ENCODE measurements at regions not wholly inside any gene's neighbourhood (a gene's known extent, or its start where the extent isn't known, plus 50 kb on each side); places are given as distances from the start of the nearest gene placed in this dataset.
"Not testable (repeated sequence)": the region's sequence is repeated elsewhere in the genome, so short reads cannot be mapped to it uniquely, and the experiment has no call there.

DNA sequence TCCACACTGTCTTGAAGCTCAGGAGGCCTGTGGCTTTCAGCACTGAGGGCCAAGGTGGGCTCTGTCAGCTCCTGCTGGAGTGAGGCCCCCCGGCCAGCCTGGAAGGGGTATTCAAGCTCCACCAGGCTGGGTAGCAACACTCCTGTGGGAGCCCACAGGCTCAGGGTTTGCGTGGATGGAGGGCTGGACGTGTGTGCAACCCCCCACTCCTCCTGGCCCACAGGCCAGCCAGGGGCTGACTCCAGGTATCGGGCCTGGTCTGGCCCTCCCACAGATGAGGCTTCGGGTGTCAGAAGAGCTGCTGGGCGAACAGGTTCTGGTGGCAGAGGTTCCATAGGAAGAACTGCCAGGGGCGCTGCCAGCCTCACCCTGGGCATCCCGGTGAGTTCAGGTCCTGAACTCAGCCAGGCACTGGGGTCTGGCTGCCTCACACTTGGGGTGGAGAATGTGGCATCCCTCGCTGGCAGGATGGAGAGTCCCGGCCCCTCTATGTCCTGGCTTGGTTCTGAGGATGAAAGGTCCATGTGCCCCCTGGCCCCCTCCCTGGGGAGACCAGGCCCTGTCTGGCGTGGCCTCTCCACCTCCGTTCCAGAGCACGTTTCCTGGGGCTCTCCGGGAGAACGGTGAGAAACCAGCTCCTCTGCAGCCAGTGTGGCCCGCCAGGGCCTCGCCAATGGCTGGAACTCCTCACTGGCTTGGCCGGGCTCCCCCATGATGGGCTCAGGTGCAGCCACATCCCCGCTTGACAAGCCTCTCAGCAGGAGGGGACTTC is 64.6 kb upstream of the TARDBP start:
- Mint-ChIP-seq H3K36me3 (no peaks in the 10 kb centered on the region), H3K27ac (no peak overlapping the region), H3K9me3 (no peaks in the 10 kb centered on the region), H3K4me1 (peaks cover 10% of the 10 kb centered on the region), H3K4me3 (no peak overlapping the region)
- ATAC-seq (no peak), DNase-seq (ENCODE audit: low spot score in 2 of 2) (no peak)

GRCh38 chr1:10948463-10948775 is 64.0 kb upstream of the TARDBP start:
- no peak for ATAC-seq
- Mint-ChIP-seq H3K27ac (no peak overlapping the region), H3K4me1 (peaks cover 10% of the 10 kb centered on the region), H3K9me3 (no peaks in the 10 kb centered on the region), H3K4me3 (no peak overlapping the region), H3K36me3 (no peaks in the 10 kb centered on the region)
- DNase-seq (ENCODE audit: low spot score in 2 of 2), result no peak

DNA sequence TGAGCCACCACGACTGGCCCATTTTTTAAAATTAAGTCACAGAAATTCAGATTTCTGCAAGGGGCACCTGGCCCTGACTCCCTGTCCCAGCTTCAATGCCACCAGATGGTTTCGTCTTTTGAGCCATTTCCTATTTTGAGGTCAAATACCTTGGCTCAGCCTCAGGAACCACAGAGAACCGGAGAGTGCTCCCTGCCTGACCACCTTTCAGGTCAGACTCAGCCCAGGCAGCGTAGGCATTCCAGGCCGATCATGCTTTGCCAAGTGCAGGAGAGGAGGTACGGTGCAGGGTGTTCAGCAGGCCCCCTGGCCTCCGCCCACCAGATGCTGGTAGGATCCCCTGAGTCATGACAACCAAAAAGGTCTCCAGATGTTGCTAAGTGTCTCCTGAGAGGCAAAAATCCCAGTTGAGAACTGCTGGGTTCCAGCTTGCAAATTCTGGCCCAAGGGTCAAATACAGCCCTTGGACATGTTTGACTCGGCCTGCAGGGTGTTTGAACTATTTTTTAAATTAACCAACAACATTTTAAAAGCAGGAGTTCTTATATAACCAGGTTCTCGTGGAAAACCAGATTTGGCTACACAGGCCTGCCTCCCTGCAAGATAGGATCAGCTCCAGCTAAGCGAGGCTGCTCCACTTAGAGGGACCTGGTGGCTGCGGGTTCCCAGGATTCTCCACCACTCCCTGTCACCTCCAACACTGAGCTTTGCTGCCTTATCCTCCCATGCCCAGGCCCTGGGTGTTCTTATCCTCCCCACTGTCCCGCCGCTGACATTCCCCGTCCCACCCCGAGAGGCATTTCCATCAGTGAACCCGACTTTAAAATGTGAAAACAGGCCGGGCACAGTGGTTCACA is 61.9 kb upstream of the TARDBP start:
- DNase-seq (ENCODE audit: low spot score in 2 of 2) (no peak), ATAC-seq (no peak)
- no peaks in the 10 kb centered on the region for H3K36me3 Mint-ChIP-seq
- H3K27ac Mint-ChIP-seq, result no peak overlapping the region
- H3K9me3 Mint-ChIP-seq, result no peaks in the 10 kb centered on the region
- H3K4me1 Mint-ChIP-seq, result no peaks in the 10 kb centered on the region
- no peak overlapping the region for H3K4me3 Mint-ChIP-seq

DNA sequence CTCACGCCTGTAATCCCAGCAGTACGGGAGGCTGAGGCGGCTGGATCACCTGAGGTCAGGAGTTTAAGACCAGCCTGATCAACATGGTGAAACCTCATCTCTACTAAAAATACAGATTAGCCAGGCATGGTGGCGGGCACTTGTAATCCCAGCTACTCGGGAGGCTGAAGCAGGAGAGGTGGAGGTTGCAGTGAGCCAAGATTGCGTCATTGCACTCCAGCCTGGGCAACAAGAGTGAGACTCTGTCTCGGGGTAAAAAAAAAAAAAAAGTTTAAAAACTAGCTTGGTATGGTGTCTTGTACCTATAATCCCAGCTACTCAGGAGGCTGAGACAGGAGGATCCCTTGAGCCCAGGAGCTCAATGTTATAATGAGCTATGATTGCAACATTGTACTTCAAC is 61.2 kb upstream of the TARDBP start:
- H3K9me3 Mint-ChIP-seq; H3K4me3 Mint-ChIP-seq; H3K4me1 Mint-ChIP-seq; H3K36me3 Mint-ChIP-seq; DNase-seq (ENCODE audit: low spot score in 2 of 2); H3K27ac Mint-ChIP-seq; ATAC-seq: not testable (repeated sequence)

GRCh38 chr1:10951961-10952360 is 60.5 kb upstream of the TARDBP start:
- DNase-seq (ENCODE audit: low spot score in 2 of 2) (no peak), ATAC-seq (no peak)
- Mint-ChIP-seq H3K4me1 (no peaks in the 10 kb centered on the region), H3K4me3 (no peak overlapping the region), H3K36me3 (no peaks in the 10 kb centered on the region), H3K9me3 (no peaks in the 10 kb centered on the region), H3K27ac (no peak overlapping the region)

- DNase-seq (ENCODE audit: low spot score in 2 of 2) (no peak), ATAC-seq (no peak)
- H3K27ac Mint-ChIP-seq, result no peak overlapping the region
- no peaks in the 10 kb centered on the region for H3K36me3 Mint-ChIP-seq
- H3K9me3 Mint-ChIP-seq, result no peaks in the 10 kb centered on the region
- no peaks in the 10 kb centered on the region for H3K4me1 Mint-ChIP-seq
- H3K4me3 Mint-ChIP-seq, result no peak overlapping the region
Measured at GRCh38 chr1:10953505-10954193, 58.8 kb upstream of the TARDBP start.

DNA sequence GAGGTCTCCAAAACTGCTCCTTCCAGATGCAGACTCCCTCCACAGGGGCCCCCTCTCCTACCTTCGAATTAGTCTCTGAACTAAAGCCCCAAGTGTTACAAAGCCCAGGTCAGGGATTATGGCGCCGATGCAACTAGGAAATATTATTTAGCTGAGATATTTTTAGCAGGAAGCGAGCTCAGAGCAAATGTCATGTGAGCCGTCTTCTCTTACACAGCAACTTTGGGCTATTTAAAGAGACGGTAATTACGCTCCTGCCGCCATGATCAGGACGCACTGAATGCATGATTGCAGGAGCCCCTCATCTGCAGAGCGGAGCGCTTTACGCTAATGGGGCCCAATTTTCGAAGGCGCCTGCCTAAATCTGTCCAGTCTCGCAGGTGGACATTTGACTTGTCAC is 55.3 kb upstream of the TARDBP start:
- no peaks in the 10 kb centered on the region for H3K9me3 Mint-ChIP-seq
- no peaks in the 10 kb centered on the region for H3K36me3 Mint-ChIP-seq
- no peaks in the 10 kb centered on the region for H3K4me1 Mint-ChIP-seq
- DNase-seq (ENCODE audit: low spot score in 2 of 2), result no peak
- no peak for ATAC-seq
- H3K27ac Mint-ChIP-seq, result no peak overlapping the region
- no peak overlapping the region for H3K4me3 Mint-ChIP-seq

- no peak overlapping the region for H3K4me3 Mint-ChIP-seq
- ATAC-seq, result no peak
- no peaks in the 10 kb centered on the region for H3K36me3 Mint-ChIP-seq
- H3K27ac Mint-ChIP-seq, result no peak overlapping the region
- H3K9me3 Mint-ChIP-seq, result no peaks in the 10 kb centered on the region
- DNase-seq (ENCODE audit: low spot score in 2 of 2), result no peak
- no peaks in the 10 kb centered on the region for H3K4me1 Mint-ChIP-seq
Measured at GRCh38 chr1:10958614-10959013, 53.8 kb upstream of the TARDBP start.

GRCh38 chr1:10960411-10961299 is 51.8 kb upstream of the TARDBP start:
- H3K9me3 Mint-ChIP-seq, result no peaks in the 10 kb centered on the region
- H3K36me3 Mint-ChIP-seq, result peaks cover 5% of the 10 kb centered on the region
- no peak overlapping the region for H3K4me3 Mint-ChIP-seq
- ATAC-seq (peak; percentile 79), DNase-seq (ENCODE audit: low spot score in 2 of 2) (peak; percentile 77 to 91)
- H3K4me1 Mint-ChIP-seq, result peaks cover 7% of the 10 kb centered on the region
- H3K27ac Mint-ChIP-seq, result no peak overlapping the region

DNA sequence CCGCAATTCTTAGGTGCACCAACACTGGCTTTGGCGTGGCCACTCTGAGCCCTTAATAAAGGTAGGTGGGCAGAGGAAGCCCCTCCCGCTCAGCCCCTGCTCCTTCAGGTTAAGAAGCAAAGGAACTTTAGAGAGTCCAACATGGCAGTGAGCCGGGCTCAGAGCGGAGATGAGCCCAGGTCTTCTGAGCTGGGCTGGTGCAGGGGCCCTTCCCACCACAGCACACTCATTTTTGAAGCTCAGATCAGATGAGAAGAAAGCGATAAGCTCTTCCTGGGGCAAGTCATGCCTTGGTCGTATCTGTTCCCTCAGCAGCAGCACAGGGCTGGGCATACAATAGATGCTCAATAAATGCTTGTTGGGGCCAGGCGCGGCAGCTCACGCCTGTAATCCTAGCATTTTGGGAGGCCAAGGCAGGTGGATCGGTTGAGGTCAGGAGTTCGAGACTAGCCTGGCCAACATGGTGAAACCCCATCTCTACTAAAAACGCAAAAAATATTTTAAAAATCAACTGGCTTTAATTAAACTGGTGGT is 51.1 kb upstream of the TARDBP start:
- H3K9me3 Mint-ChIP-seq, result no peaks in the 10 kb centered on the region
- H3K4me1 Mint-ChIP-seq, result peaks cover 7% of the 10 kb centered on the region
- H3K27ac Mint-ChIP-seq, result no peak overlapping the region
- DNase-seq (ENCODE audit: low spot score in 2 of 2), result no peak
- ATAC-seq, result peak; percentile 22
- H3K4me3 Mint-ChIP-seq, result no peak overlapping the region
- peaks cover 5% of the 10 kb centered on the region for H3K36me3 Mint-ChIP-seq

DNA sequence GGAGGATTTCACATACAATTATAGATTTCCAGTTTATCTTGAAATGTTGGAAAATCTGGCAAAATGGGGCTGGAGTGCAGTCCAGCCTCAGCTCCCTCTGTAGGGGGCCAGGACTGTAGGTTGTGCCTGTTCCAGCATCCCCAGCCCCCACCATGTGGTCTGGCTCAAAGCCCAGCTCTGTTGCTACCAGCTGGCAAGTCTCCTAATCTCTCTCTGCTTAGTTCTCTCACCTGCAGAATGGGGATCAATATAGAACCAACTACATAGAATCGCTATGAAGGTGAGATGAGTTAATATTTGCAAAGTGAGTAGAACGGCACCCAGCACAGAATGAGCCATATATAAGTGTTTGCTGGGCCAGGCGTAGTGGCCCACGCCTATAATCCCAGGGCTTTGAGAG is 50.0 kb upstream of the TARDBP start:
- no peaks in the 10 kb centered on the region for H3K9me3 Mint-ChIP-seq
- no peak for ATAC-seq
- H3K36me3 Mint-ChIP-seq, result peaks cover 10% of the 10 kb centered on the region
- H3K27ac Mint-ChIP-seq, result no peak overlapping the region
- H3K4me3 Mint-ChIP-seq, result no peak overlapping the region
- H3K4me1 Mint-ChIP-seq, result peaks cover 11% of the 10 kb centered on the region
- no peak for DNase-seq (ENCODE audit: low spot score in 2 of 2)

All from stimulated activated effector memory CD8-positive, alpha-beta T cell treated with anti-CD3 and anti-CD28 coated beads, Interleukin-12 subunit alpha, Interleukin-12 subunit beta, amount 100 ng/mL, for 72 hours (primary cell).